GM23338 (cell line): ENCODE measurements at regions not wholly inside any gene's neighbourhood (a gene's known extent, or its start where the extent isn't known, plus 50 kb on each side); places are given as distances from the start of the nearest gene placed in this dataset.

Source experiments
- ATAC-seq: fragments of 200-7000 bp; cut with Tn5 transposase; 3 replicates; pipeline ENCODE4 v1.9.1; 2020
- DNase-seq: peaks from one replicate; pipeline ENCODE4 v3.0.0-alpha.2; 2015; ENCODE audit warnings: low spot score
- H2AFZ ChIP-seq: fragments of 200-600 bp; sonication (generic); 2 replicates; pipeline ENCODE4 v1.8.0; 2016; ENCODE audit warnings: antibody characterized with exemption, mild to moderate bottlenecking, moderate library complexity
- H3F3A ChIP-seq: fragments of 200-600 bp; sonication (generic); replicated peaks from 2 replicates; pipeline ENCODE4 v1.8.0; 2017; ENCODE audit warnings: antibody characterized with exemption, mixed run types, low read depth
- H3K27ac ChIP-seq: fragments of 200-600 bp; sonication (generic); 2 replicates; pipeline ENCODE4 v1.6.1; 2016; ENCODE audit warnings: low read depth
- H3K27me3 ChIP-seq: fragments of 200-600 bp; sonication (generic); 2 replicates; pipeline ENCODE4 v1.8.0; 2016; ENCODE audit warnings: mild to moderate bottlenecking, mixed run types, moderate library complexity; ENCODE audit not compliant: insufficient read depth
- H3K36me3 ChIP-seq: fragments of 200-600 bp; sonication (generic); 2 replicates; pipeline ENCODE4 v1.8.0; 2016; ENCODE audit warnings: mild to moderate bottlenecking; ENCODE audit not compliant: insufficient read depth
- H3K4me1 ChIP-seq: fragments of 200-600 bp; sonication (generic); 2 replicates; pipeline ENCODE4 v1.8.0; 2016; ENCODE audit warnings: mild to moderate bottlenecking, moderate library complexity; ENCODE audit not compliant: insufficient read depth
- H3K4me2 ChIP-seq: fragments of 200-600 bp; sonication (generic); 2 replicates; pipeline ENCODE4 v1.7.1; 2017; ENCODE audit warnings: mixed run types
- H3K4me3 ChIP-seq: fragments of 200-600 bp; sonication (generic); 2 replicates; pipeline ENCODE4 v1.6.1; 2016; ENCODE audit warnings: mixed run types
- H3K79me2 ChIP-seq: fragments of 200-600 bp; sonication (generic); replicated peaks from 2 replicates; pipeline ENCODE4 v1.8.0; 2017; ENCODE audit warnings: mild to moderate bottlenecking; ENCODE audit not compliant: insufficient read depth
- H3K9me2 ChIP-seq: fragments of 200-600 bp; sonication (generic); 2 replicates; pipeline ENCODE4 v1.8.0; 2017; ENCODE audit not compliant: insufficient read depth
- H4K20me1 ChIP-seq: fragments of 200-600 bp; sonication (generic); replicated peaks from 2 replicates; pipeline ENCODE4 v1.8.0; 2017; ENCODE audit warnings: mild to moderate bottlenecking; ENCODE audit not compliant: insufficient read depth
- H3K27ac Mint-ChIP-seq: 2 replicates; pipeline ENCODE4 v1.8.0; 2020; ENCODE audit warnings: inconsistent platforms, mild to moderate bottlenecking, moderate library complexity, mixed read lengths
- H3K27me3 Mint-ChIP-seq: 3 replicates; pipeline ENCODE4 v1.8.0; 2022; ENCODE audit warnings: low read depth, mild to moderate bottlenecking, moderate library complexity, mixed read lengths, inconsistent platforms; ENCODE audit not compliant: insufficient read depth, poor library complexity
- H3K36me3 Mint-ChIP-seq: 3 replicates; pipeline ENCODE4 v1.8.0; 2021; ENCODE audit warnings: low read depth, mild to moderate bottlenecking, inconsistent platforms, moderate library complexity, mixed read lengths
- H3K4me1 Mint-ChIP-seq: 3 replicates; pipeline ENCODE4 v1.8.0; 2020; ENCODE audit warnings: mild to moderate bottlenecking, inconsistent platforms, mixed read lengths
- H3K4me3 Mint-ChIP-seq: 3 replicates; pipeline ENCODE4 v1.8.0; 2021; ENCODE audit warnings: moderate library complexity, mild to moderate bottlenecking, inconsistent platforms, mixed read lengths
- H3K9me3 Mint-ChIP-seq: 3 replicates; pipeline ENCODE4 v1.8.0; 2020; ENCODE audit warnings: moderate library complexity, mild to moderate bottlenecking, inconsistent platforms, mixed read lengths
- CREB1 ChIP-seq: fragments of 250-450 bp; sonication (Bioruptor Pico); IDR thresholded peaks from 2 replicates; pipeline ENCODE4 v1.5.0; 2020; ENCODE audit warnings: low read depth, mild to moderate bottlenecking, moderate library complexity
- EZH2 ChIP-seq: fragments of 200-600 bp; sonication (generic); IDR thresholded peaks from one replicate; pipeline ENCODE4 v1.8.0; 2017; ENCODE audit warnings: antibody characterized with exemption, mild to moderate bottlenecking, low read depth; ENCODE audit not compliant: unreplicated experiment
- EZH2phosphoT487 ChIP-seq: fragments of 200-600 bp; sonication (generic); IDR thresholded peaks from one replicate; pipeline ENCODE4 v1.8.1; 2018; ENCODE audit warnings: antibody characterized with exemption; ENCODE audit not compliant: unreplicated experiment
- JUNB ChIP-seq: IDR thresholded peaks from one replicate; pipeline ENCODE4 v1.6.1; 2016; ENCODE audit warnings: antibody characterized with exemption; ENCODE audit not compliant: unreplicated experiment
- NANOG ChIP-seq: IDR thresholded peaks from 2 replicates; pipeline ENCODE4 v1.6.1; 2016; ENCODE audit warnings: antibody characterized with exemption, borderline replicate concordance
- POLR2AphosphoS5 ChIP-seq: IDR thresholded peaks from 2 replicates; pipeline ENCODE4 v1.6.1; 2016; ENCODE audit warnings: antibody characterized with exemption, low read depth
- REST ChIP-seq: IDR thresholded peaks from one replicate; pipeline ENCODE4 v1.6.1; 2018; ENCODE audit warnings: antibody characterized with exemption; ENCODE audit not compliant: unreplicated experiment
- STAT1 ChIP-seq: IDR thresholded peaks from one replicate; pipeline ENCODE4 v1.6.1; 2016; ENCODE audit warnings: antibody characterized with exemption; ENCODE audit not compliant: unreplicated experiment
- ZNF114 ChIP-seq: fragments of 250-450 bp; sonication (Bioruptor Pico); IDR thresholded peaks from 2 replicates; pipeline ENCODE4 v1.5.0; 2020; ENCODE audit warnings: mild to moderate bottlenecking, moderate library complexity
- ZNF331 ChIP-seq: fragments of 250-450 bp; sonication (Bioruptor Pico); IDR thresholded peaks from 2 replicates; pipeline ENCODE4 v1.5.0; 2020; ENCODE audit warnings: low read depth, mild to moderate bottlenecking, moderate library complexity
- ZNF462 ChIP-seq: fragments of 250-450 bp; sonication (Bioruptor Pico); IDR thresholded peaks from 2 replicates; pipeline ENCODE4 v1.5.0; 2020; ENCODE audit warnings: mild to moderate bottlenecking, moderate library complexity
- TF ChIP-seq, protein P1 (sequence below), 2 experiments: fragments of 200-600 bp in 1 of 2; sonication (generic) in 1 of 2; conservative IDR thresholded peaks; 2 replicates each; pipeline versions ENCODE4 v1.5.1 to v1.6.1; 2016 to 2017; ENCODE audit warnings: antibody characterized with exemption in 2 of 2, low read depth in 2 of 2, mild to moderate bottlenecking in 2 of 2, moderate library complexity in 1 of 2
- TF ChIP-seq, protein P2 (sequence below): IDR thresholded peaks from 2 replicates; pipeline ENCODE4 v1.6.1; 2016; ENCODE audit warnings: antibody characterized with exemption

DNA sequence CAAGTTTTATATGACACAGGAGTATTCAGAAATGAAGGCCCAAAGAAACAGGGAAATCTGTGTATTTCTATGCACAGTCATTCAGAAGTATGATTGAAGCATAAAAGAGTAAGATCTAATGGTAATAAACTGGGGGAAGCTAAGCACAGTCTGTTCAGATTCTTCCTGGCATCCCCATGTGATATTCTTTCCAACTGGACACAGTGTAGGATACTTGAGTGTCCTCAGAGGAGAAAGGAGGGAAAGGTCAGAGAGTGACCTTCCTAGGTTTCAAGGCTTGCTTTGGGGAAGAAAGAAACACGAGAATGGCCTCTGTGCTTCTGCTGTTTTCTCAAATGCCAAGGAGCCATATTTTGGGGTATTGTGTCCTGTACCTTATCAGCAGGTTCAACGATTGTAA lies 1798.4 kb upstream of the WWC1 start:
- no peak for TF ChIP-seq STAT1
- no peak for TF ChIP-seq NANOG
- TF ChIP-seq ZNF462: no peak
- no peak for TF ChIP-seq ZNF114 (CRISPR knock-in tag)
- no peak for TF ChIP-seq REST
- no peak for TF ChIP-seq ZNF331 (CRISPR knock-in tag)
- no peak for TF ChIP-seq CREB1 (CRISPR knock-in tag)
- no peak for TF ChIP-seq EZH2
- no peak for TF ChIP-seq JUNB
- TF ChIP-seq EZH2phosphoT487: no peak
- TF ChIP-seq, protein P1, sequence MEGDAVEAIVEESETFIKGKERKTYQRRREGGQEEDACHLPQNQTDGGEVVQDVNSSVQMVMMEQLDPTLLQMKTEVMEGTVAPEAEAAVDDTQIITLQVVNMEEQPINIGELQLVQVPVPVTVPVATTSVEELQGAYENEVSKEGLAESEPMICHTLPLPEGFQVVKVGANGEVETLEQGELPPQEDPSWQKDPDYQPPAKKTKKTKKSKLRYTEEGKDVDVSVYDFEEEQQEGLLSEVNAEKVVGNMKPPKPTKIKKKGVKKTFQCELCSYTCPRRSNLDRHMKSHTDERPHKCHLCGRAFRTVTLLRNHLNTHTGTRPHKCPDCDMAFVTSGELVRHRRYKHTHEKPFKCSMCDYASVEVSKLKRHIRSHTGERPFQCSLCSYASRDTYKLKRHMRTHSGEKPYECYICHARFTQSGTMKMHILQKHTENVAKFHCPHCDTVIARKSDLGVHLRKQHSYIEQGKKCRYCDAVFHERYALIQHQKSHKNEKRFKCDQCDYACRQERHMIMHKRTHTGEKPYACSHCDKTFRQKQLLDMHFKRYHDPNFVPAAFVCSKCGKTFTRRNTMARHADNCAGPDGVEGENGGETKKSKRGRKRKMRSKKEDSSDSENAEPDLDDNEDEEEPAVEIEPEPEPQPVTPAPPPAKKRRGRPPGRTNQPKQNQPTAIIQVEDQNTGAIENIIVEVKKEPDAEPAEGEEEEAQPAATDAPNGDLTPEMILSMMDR (conservative IDR thresholded peaks at IDR 0.05; ENCODE audit: low read depth in 2 of 2): no peak
- TF ChIP-seq, protein P2, sequence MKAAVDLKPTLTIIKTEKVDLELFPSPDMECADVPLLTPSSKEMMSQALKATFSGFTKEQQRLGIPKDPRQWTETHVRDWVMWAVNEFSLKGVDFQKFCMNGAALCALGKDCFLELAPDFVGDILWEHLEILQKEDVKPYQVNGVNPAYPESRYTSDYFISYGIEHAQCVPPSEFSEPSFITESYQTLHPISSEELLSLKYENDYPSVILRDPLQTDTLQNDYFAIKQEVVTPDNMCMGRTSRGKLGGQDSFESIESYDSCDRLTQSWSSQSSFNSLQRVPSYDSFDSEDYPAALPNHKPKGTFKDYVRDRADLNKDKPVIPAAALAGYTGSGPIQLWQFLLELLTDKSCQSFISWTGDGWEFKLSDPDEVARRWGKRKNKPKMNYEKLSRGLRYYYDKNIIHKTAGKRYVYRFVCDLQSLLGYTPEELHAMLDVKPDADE: no peak
- no peak for TF ChIP-seq POLR2AphosphoS5
- no peak overlapping the region for H3K27ac Mint-ChIP-seq

More for the DNA sequence above, 1798.4 kb upstream of the WWC1 start:
- Histone ChIP-seq H2AFZ (peak overlapping the region; percentile 14; the same call in 1 of the 2 replicates), H3K4me2 (no peak overlapping the region), H3K36me3 (no peaks in the 10 kb centered on the region), H3K79me2 (no peaks in the 10 kb centered on the region), H3F3A (no peaks in the 10 kb centered on the region), H3K4me3 (no peak overlapping the region), H3K27ac (no peak overlapping the region), H3K27me3 (no peaks in the 10 kb centered on the region), H3K9me2 (no peaks in the 10 kb centered on the region), H4K20me1 (no peaks in the 10 kb centered on the region), H3K4me1 (peaks cover 15% of the 10 kb centered on the region)
- ATAC-seq: no peak
- no peak overlapping the region for H3K4me3 Mint-ChIP-seq
- H3K36me3 Mint-ChIP-seq: no peaks in the 10 kb centered on the region
- no peak for DNase-seq
- H3K4me1 Mint-ChIP-seq: peaks cover 20% of the 10 kb centered on the region
- H3K9me3 Mint-ChIP-seq: no peaks in the 10 kb centered on the region
- peaks cover 4% of the 10 kb centered on the region for H3K27me3 Mint-ChIP-seq
